Neuronal stem cell (in vitro differentiated cells): ENCODE measurements at regions not wholly inside any gene's neighbourhood (a gene's known extent, or its start where the extent isn't known, plus 50 kb on each side); places are given as distances from the start of the nearest gene placed in this dataset.

Source experiments
- DNase-seq: peaks from one replicate; pipeline ENCODE4 v3.0.0-alpha.2; 2013; ENCODE audit warnings: low spot score
- H2AFZ ChIP-seq: one replicate; pipeline ENCODE4 v1.6.1; 2013; ENCODE audit warnings: mild to moderate bottlenecking, low read length, inconsistent platforms
- H2AK5ac ChIP-seq: 2 replicates; pipeline ENCODE4 v1.6.1; 2013; ENCODE audit warnings: low read depth, mild to moderate bottlenecking, inconsistent platforms, low read length, moderate library complexity, mixed read lengths
- H2BK120ac ChIP-seq: 2 replicates; pipeline ENCODE4 v1.6.1; 2013; ENCODE audit warnings: low read depth, mild to moderate bottlenecking, inconsistent platforms, low read length, moderate library complexity, mixed read lengths
- H2BK12ac ChIP-seq: one replicate; pipeline ENCODE4 v1.6.1; 2013; ENCODE audit warnings: low read length, inconsistent platforms
- H2BK15ac ChIP-seq: 2 replicates; pipeline ENCODE4 v1.6.1; 2013; ENCODE audit warnings: mild to moderate bottlenecking, low read length, inconsistent platforms, mixed read lengths
- H2BK5ac ChIP-seq: one replicate; pipeline ENCODE4 v1.6.1; 2013; ENCODE audit warnings: inconsistent platforms, mild to moderate bottlenecking, low read length, moderate library complexity
- H3K14ac ChIP-seq: one replicate; pipeline ENCODE4 v1.6.1; 2013; ENCODE audit warnings: low read length, inconsistent platforms
- H3K18ac ChIP-seq: 2 replicates; pipeline ENCODE4 v1.6.1; 2013; ENCODE audit warnings: low read length, inconsistent platforms
- H3K23ac ChIP-seq: 2 replicates; pipeline ENCODE4 v1.6.1; 2013; ENCODE audit warnings: low read depth, mild to moderate bottlenecking, mixed read lengths, low read length, inconsistent platforms; ENCODE audit not compliant: poor library complexity
- H3K27ac ChIP-seq: replicated peaks from 3 replicates; pipeline ENCODE4 v1.5.1; 2013; ENCODE audit warnings: low read length, inconsistent platforms
- H3K27me3 ChIP-seq, 3 experiments: 2 replicates each; pipeline ENCODE4 v1.6.1; 2013; ENCODE audit warnings: low read length in 3 of 3, mild to moderate bottlenecking in 2 of 3, inconsistent platforms in 1 of 3, low read depth in 1 of 3, mixed read lengths in 1 of 3, moderate library complexity in 1 of 3; ENCODE audit not compliant: control insufficient read depth in 3 of 3, insufficient read depth in 3 of 3
- H3K36me3 ChIP-seq, 2 donors: replicated peaks in 1 of 2; 2 replicates each; pipeline ENCODE4 v1.6.1; 2013; ENCODE audit warnings: low read length in 2 of 2; ENCODE audit not compliant: control insufficient read depth in 2 of 2, insufficient read depth in 2 of 2
- H3K4ac ChIP-seq: 2 replicates; pipeline ENCODE4 v1.6.1; 2013; ENCODE audit warnings: inconsistent platforms, mild to moderate bottlenecking, low read length, moderate library complexity
- H3K4me1 ChIP-seq, 2 donors: 1 replicate in 1 of 2; 2 replicates in 1 of 2; pipeline ENCODE4 v1.6.1; 2013; ENCODE audit warnings: low read length in 2 of 2, low read depth in 1 of 2; ENCODE audit not compliant: control insufficient read depth in 2 of 2, insufficient read depth in 1 of 2
- H3K4me2 ChIP-seq: one replicate; pipeline ENCODE4 v1.6.1; 2013; ENCODE audit warnings: mild to moderate bottlenecking, low read length, inconsistent platforms; ENCODE audit not compliant: insufficient read depth, poor library complexity, severe bottlenecking
- H3K4me3 ChIP-seq, 2 donors: 2 replicates each; pipeline ENCODE4 v1.5.1; 2013; ENCODE audit warnings: low read length in 2 of 2, mild to moderate bottlenecking in 2 of 2, inconsistent platforms in 1 of 2, moderate library complexity in 1 of 2
- H3K79me1 ChIP-seq: one replicate; pipeline ENCODE4 v1.6.1; 2013; ENCODE audit warnings: low read depth, mild to moderate bottlenecking, inconsistent platforms, low read length, moderate library complexity
- H3K9ac ChIP-seq: one replicate; pipeline ENCODE4 v1.6.1; 2013; ENCODE audit warnings: mild to moderate bottlenecking, low read depth, low read length, inconsistent platforms; ENCODE audit not compliant: poor library complexity
- H3K9me3 ChIP-seq, 2 donors: replicated peaks in 1 of 2; 2 replicates each; pipeline versions ENCODE3 to v1.6.1; 2013; ENCODE audit warnings: low read length in 2 of 2, mild to moderate bottlenecking in 2 of 2, inconsistent platforms in 1 of 2, low read depth in 1 of 2, mixed read lengths in 1 of 2, moderate library complexity in 1 of 2; ENCODE audit not compliant: control insufficient read depth in 2 of 2, insufficient read depth in 1 of 2
- H4K8ac ChIP-seq: one replicate; pipeline ENCODE4 v1.6.1; 2013; ENCODE audit warnings: low read depth, mild to moderate bottlenecking, inconsistent platforms, low read length, moderate library complexity
- H4K91ac ChIP-seq: one replicate; pipeline ENCODE4 v1.6.1; 2013; ENCODE audit warnings: low read length, low read depth, mild to moderate bottlenecking, inconsistent platforms; ENCODE audit not compliant: poor library complexity
- WGBS, 2 donors: extraction: QIAGEN DNeasy Blood & Tissue Kit; methylation state at CpG; one replicate each; pipeline ENCODE4 v1.1.7; 2013; ENCODE audit warnings: missing lambda C conversion rate in 2 of 2, mixed read lengths in 1 of 2; ENCODE audit not compliant: insufficient read length in 2 of 2, insufficient replicate concordance in 1 of 2; ENCODE audit errors: extremely low coverage in 2 of 2; 5-methylcytosine and 5-hydroxymethylcytosine counted together

DNA sequence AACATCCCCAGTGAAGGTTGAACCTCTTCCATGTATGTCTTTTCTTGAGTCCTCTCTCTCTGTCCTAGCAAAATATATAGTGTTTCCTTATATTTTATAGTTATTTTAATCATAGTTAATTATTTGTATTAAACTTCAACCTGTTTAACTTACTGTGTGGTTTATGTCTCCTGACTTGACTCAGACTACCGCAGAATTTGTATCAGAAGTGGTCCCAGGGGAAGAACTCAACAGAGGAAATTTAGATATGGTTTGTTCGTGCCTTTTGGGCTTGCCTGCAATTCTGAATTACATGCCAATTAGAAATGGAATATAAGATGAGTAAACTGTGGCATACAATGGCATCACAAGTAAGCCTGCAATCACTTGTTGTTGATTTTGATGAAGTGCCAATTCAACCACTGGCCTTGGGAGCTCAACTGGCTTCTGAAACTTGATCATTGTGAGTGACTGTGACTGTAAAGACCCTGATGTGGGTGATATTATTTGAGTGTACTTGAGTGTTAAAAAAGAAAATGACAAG lies 1459.5 kb upstream of the PCDH20 start:
- no peak overlapping the region for H2BK12ac ChIP-seq
- DNase-seq, result no peak
- H2BK120ac ChIP-seq, result no peak overlapping the region
- H3K36me3 ChIP-seq, result no peaks in the 10 kb centered on the region
- no peak overlapping the region for H2AFZ ChIP-seq
- H2BK15ac ChIP-seq, result no peak overlapping the region
- no peak overlapping the region for H3K14ac ChIP-seq
- no peaks in the 10 kb centered on the region for H3K27me3 ChIP-seq
- H2AK5ac ChIP-seq, result no peak overlapping the region
- H2BK5ac ChIP-seq, result no peak overlapping the region
- no peak overlapping the region for H4K91ac ChIP-seq
- no peak overlapping the region for H3K4ac ChIP-seq
- H3K9me3 ChIP-seq, result peaks cover 0 to 2% of the 10 kb centered on the region in 2 donors
- H3K4me2 ChIP-seq, result no peak overlapping the region
- H4K8ac ChIP-seq, result no peak overlapping the region
- no peak overlapping the region for H3K23ac ChIP-seq
- WGBS, 2 donors, result no CpG with 5 or more reads among the region's 2 CpGs
- no peak overlapping the region for H3K18ac ChIP-seq
- no peak overlapping the region for H3K27ac ChIP-seq
- H3K4me1 ChIP-seq, result no peaks in the 10 kb centered on the region
- H3K9ac ChIP-seq, result no peak overlapping the region
- H3K79me1 ChIP-seq, result no peaks in the 10 kb centered on the region
- no peak overlapping the region for H3K4me3 ChIP-seq

DNA sequence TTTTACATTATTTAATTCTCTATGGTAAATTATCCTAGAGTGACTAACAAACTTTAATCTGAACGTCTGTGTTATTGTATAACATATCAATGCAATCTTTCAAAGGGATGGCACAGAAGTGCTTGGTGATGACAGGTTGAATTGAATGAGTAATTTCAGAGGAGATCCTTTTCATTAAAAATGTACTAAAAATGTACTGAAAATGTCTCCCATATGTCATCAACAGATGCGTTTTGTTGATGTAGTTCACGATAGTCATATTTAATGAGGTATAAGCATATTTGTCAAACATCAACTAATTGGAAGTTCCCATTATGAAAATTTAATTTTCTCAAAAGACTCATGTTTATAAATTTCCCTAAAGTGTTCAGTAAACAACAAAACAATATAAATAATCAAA lies 1434.7 kb upstream of the PCDH20 start:
- no peak for DNase-seq
- H3K9ac ChIP-seq, result no peak overlapping the region
- no peak overlapping the region for H3K18ac ChIP-seq
- no peaks in the 10 kb centered on the region for H3K9me3 ChIP-seq
- H2BK120ac ChIP-seq, result no peak overlapping the region
- H2BK15ac ChIP-seq, result no peak overlapping the region
- H4K91ac ChIP-seq, result no peak overlapping the region
- H3K14ac ChIP-seq, result no peak overlapping the region
- H3K4me1 ChIP-seq, result no peaks in the 10 kb centered on the region
- H3K27ac ChIP-seq, result no peak overlapping the region
- H2AK5ac ChIP-seq, result no peak overlapping the region
- H3K4me3 ChIP-seq, result no peak overlapping the region
- no peak overlapping the region for H2AFZ ChIP-seq
- no peaks in the 10 kb centered on the region for H3K79me1 ChIP-seq
- H2BK5ac ChIP-seq, result no peak overlapping the region
- WGBS, 2 donors, result no CpG with 5 or more reads among the region's 3 CpGs
- no peak overlapping the region for H3K23ac ChIP-seq
- H3K36me3 ChIP-seq, result no peaks in the 10 kb centered on the region
- H3K4ac ChIP-seq, result no peak overlapping the region
- H2BK12ac ChIP-seq, result no peak overlapping the region
- H3K4me2 ChIP-seq, result no peak overlapping the region
- no peak overlapping the region for H4K8ac ChIP-seq
- H3K27me3 ChIP-seq, result no peaks in the 10 kb centered on the region

DNA sequence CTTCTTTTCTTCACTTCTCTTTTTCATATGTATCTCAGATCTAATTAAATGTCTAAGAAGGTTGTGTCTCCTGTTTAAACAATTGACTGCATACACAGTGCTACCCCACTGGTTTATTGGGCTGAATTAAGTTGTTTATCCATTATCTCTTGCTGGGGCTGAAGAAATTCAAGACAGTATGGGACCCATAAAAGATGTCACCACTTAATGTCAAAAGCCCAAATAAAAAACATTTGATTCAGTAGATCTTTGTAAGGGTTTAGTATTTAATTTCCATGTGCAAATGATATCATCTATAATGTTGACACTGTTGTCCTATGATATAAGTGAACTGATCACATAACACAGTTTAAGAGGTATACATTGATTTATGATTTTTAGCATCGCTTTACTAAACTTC lies 1431.9 kb upstream of the PCDH20 start:
- no peaks in the 10 kb centered on the region for H3K9me3 ChIP-seq
- H3K27ac ChIP-seq, result no peak overlapping the region
- H3K18ac ChIP-seq, result no peak overlapping the region
- no peak overlapping the region for H2AFZ ChIP-seq
- no peak overlapping the region for H2BK5ac ChIP-seq
- H3K79me1 ChIP-seq, result no peaks in the 10 kb centered on the region
- H3K9ac ChIP-seq, result no peak overlapping the region
- H4K8ac ChIP-seq, result no peak overlapping the region
- no peaks in the 10 kb centered on the region for H3K27me3 ChIP-seq
- H3K4ac ChIP-seq, result no peak overlapping the region
- H4K91ac ChIP-seq, result no peak overlapping the region
- no peak overlapping the region for H2BK120ac ChIP-seq
- no peaks in the 10 kb centered on the region for H3K4me1 ChIP-seq
- no peak overlapping the region for H2BK15ac ChIP-seq
- no peak overlapping the region for H3K14ac ChIP-seq
- no peak overlapping the region for H3K4me2 ChIP-seq
- no peak for DNase-seq
- no peak overlapping the region for H2BK12ac ChIP-seq
- no peaks in the 10 kb centered on the region for H3K36me3 ChIP-seq
- no peak overlapping the region for H2AK5ac ChIP-seq
- H3K4me3 ChIP-seq, result no peak overlapping the region
- H3K23ac ChIP-seq, result no peak overlapping the region
- WGBS, 2 donors, result no CpG with 5 or more reads among the region's 1 CpG

DNA sequence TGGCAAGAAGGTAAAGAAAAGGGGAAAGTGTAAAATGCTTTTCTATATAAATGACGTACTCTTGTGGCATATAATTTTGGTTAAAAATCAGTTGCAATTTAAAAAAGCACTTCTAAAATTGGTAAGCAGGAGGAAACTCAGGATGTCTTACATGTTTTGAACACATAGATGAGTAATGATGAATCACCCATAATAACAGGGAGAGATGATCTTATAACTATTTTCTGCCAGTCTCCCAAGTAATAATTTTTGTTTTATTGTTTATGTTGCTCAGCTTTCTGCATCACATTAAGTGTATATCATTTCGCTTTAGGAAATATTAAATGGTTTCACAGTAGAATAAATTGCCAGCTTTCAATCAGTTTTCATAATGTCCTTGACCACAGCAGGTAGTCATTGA lies 1430.7 kb upstream of the PCDH20 start:
- H3K9ac ChIP-seq, result no peak overlapping the region
- H3K4me3 ChIP-seq, result no peak overlapping the region
- DNase-seq, result no peak
- H3K23ac ChIP-seq, result no peak overlapping the region
- H4K8ac ChIP-seq, result no peak overlapping the region
- no peak overlapping the region for H3K4ac ChIP-seq
- H2BK15ac ChIP-seq, result no peak overlapping the region
- H2BK12ac ChIP-seq, result no peak overlapping the region
- no peak overlapping the region for H2AK5ac ChIP-seq
- no peak overlapping the region for H2BK5ac ChIP-seq
- no peak overlapping the region for H2AFZ ChIP-seq
- H3K27me3 ChIP-seq, result no peaks in the 10 kb centered on the region
- no peaks in the 10 kb centered on the region for H3K9me3 ChIP-seq
- H3K79me1 ChIP-seq, result no peaks in the 10 kb centered on the region
- H3K18ac ChIP-seq, result no peak overlapping the region
- no peaks in the 10 kb centered on the region for H3K36me3 ChIP-seq
- no CpG with 5 or more reads among the region's 2 CpGs for WGBS, 2 donors
- no peak overlapping the region for H3K27ac ChIP-seq
- no peak overlapping the region for H4K91ac ChIP-seq
- H3K4me1 ChIP-seq, result no peaks in the 10 kb centered on the region
- H2BK120ac ChIP-seq, result no peak overlapping the region
- no peak overlapping the region for H3K4me2 ChIP-seq
- no peak overlapping the region for H3K14ac ChIP-seq
